ENCODE measurements at regions not wholly inside any gene's neighbourhood (a gene's known extent, or its start where the extent isn't known, plus 50 kb on each side); places are given as distances from the start of the nearest gene placed in this dataset.

GRCh38 chr5:167665841-167666375 lies 625.5 kb upstream of the WWC1 start:
- no peak overlapping the region for H3K4me2 ChIP-seq (replicated peaks; ENCODE audit: low read depth, low read length, poor library complexity, severe bottlenecking)
- no peaks in the 10 kb centered on the region for H3K27me3 ChIP-seq (replicated peaks in 1 of 4; ENCODE audit: control extremely low read depth in 1 of 4, control insufficient read depth in 3 of 4, insufficient read depth in 4 of 4, low read length in 3 of 4)
- ChIA-PET POLR2A (no interaction called here), CTCF (no interaction called here)
- H3K79me2 ChIP-seq (ENCODE audit: control insufficient read depth, insufficient read depth, low read length) = no peaks in the 10 kb centered on the region
- Mint-ChIP-seq H3K27me3 (no peaks in the 10 kb centered on the region), H3K9me3 (ENCODE audit: insufficient read depth) (no peaks in the 10 kb centered on the region), H3K4me3 (no peak overlapping the region), H3K27ac (no peak overlapping the region), H3K4me1 (no peaks in the 10 kb centered on the region)
- intact Hi-C loops (cut with micrococcal nuclease) = no loop called here
- H3K9me3 ChIP-seq (ENCODE audit: control extremely low read depth in 1 of 3, control insufficient read depth in 2 of 3, insufficient read depth in 1 of 3, low read length in 2 of 3) = no peaks in the 10 kb centered on the region
- no peak overlapping the region for H3K9ac ChIP-seq (ENCODE audit: low read length)
- no peak for ATAC-seq (ENCODE audit: low read depth)
- no peak overlapping the region for H3K27ac ChIP-seq (ENCODE audit: low read length in 2 of 2)
- TF ChIP-seq EZH2 (IDR thresholded peaks at IDR 0.05; ENCODE audit: borderline replicate concordance, insufficient read depth, low read depth, low read length, poor library complexity, severe bottlenecking) = no peak
- TF ChIP-seq, protein P1, sequence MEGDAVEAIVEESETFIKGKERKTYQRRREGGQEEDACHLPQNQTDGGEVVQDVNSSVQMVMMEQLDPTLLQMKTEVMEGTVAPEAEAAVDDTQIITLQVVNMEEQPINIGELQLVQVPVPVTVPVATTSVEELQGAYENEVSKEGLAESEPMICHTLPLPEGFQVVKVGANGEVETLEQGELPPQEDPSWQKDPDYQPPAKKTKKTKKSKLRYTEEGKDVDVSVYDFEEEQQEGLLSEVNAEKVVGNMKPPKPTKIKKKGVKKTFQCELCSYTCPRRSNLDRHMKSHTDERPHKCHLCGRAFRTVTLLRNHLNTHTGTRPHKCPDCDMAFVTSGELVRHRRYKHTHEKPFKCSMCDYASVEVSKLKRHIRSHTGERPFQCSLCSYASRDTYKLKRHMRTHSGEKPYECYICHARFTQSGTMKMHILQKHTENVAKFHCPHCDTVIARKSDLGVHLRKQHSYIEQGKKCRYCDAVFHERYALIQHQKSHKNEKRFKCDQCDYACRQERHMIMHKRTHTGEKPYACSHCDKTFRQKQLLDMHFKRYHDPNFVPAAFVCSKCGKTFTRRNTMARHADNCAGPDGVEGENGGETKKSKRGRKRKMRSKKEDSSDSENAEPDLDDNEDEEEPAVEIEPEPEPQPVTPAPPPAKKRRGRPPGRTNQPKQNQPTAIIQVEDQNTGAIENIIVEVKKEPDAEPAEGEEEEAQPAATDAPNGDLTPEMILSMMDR (IDR thresholded peaks at IDR 0.05) = no peak
- no peaks in the 10 kb centered on the region for H3K36me3 ChIP-seq (replicated peaks in 1 of 2; ENCODE audit: control extremely low read depth in 1 of 2, control insufficient read depth in 1 of 2, extremely low read depth in 1 of 2, insufficient read depth in 2 of 2, low read length in 1 of 2)
- no peaks in the 10 kb centered on the region for H3K4me1 ChIP-seq (ENCODE audit: control insufficient read depth in 2 of 2, insufficient read depth in 2 of 2, low read length in 2 of 2)
- DNase-seq = no peak
- no peak overlapping the region for H2AFZ ChIP-seq (ENCODE audit: insufficient read depth, low read depth, low read length, poor library complexity, severe bottlenecking)
- WGBS (ENCODE audit: insufficient coverage) = 92% methylated on average over 2 of the region's 5 CpGs
- no peak overlapping the region for H3K4me3 ChIP-seq (ENCODE audit: control extremely low read depth in 1 of 5, extremely low read depth in 1 of 5, insufficient read depth in 1 of 5, low read depth in 2 of 5, low read length in 4 of 5)
- H4K20me1 ChIP-seq (ENCODE audit: control insufficient read depth, insufficient read depth, low read length, poor library complexity, severe bottlenecking) = no peaks in the 10 kb centered on the region

DNA sequence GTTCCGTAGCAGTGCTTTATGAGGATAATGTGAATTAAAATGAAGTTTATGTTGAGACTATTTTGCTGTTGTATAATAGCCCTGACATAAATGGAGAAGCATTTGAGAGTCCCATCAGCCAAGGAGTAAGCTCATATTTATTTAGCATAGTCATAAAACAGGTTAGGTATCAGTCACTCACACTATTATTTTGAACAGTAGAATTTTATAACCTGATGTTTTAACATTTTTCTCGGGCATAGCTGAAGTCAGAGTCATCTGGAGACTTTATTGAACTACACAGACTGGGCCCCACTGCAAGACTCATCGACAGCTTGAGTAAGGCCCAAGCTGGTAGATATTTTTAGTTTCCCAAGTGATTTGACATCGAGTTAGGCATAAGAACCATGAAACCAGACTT lies 620.3 kb upstream of the WWC1 start:
- H3K9me3 Mint-ChIP-seq (ENCODE audit: insufficient read depth) = peaks cover 2% of the 10 kb centered on the region
- H3K4me1 Mint-ChIP-seq = no peaks in the 10 kb centered on the region
- intact Hi-C loops (cut with micrococcal nuclease) = no loop called here
- ChIA-PET CTCF (no interaction called here), POLR2A (no interaction called here)
- H3K4me1 ChIP-seq (ENCODE audit: control insufficient read depth in 2 of 2, insufficient read depth in 2 of 2, low read length in 2 of 2) = no peaks in the 10 kb centered on the region
- no peak overlapping the region for H3K4me3 ChIP-seq (ENCODE audit: control extremely low read depth in 1 of 5, extremely low read depth in 1 of 5, insufficient read depth in 1 of 5, low read depth in 2 of 5, low read length in 4 of 5)
- no peaks in the 10 kb centered on the region for H3K27me3 Mint-ChIP-seq
- no peak overlapping the region for H2AFZ ChIP-seq (ENCODE audit: insufficient read depth, low read depth, low read length, poor library complexity, severe bottlenecking)
- H3K36me3 ChIP-seq (replicated peaks in 1 of 2; ENCODE audit: control extremely low read depth in 1 of 2, control insufficient read depth in 1 of 2, extremely low read depth in 1 of 2, insufficient read depth in 2 of 2, low read length in 1 of 2) = no peaks in the 10 kb centered on the region
- H3K27ac Mint-ChIP-seq = no peak overlapping the region
- H3K4me2 ChIP-seq (replicated peaks; ENCODE audit: low read depth, low read length, poor library complexity, severe bottlenecking) = no peak overlapping the region
- WGBS (ENCODE audit: insufficient coverage) = no CpG with 5 or more reads among the region's 4 CpGs
- H4K20me1 ChIP-seq (ENCODE audit: control insufficient read depth, insufficient read depth, low read length, poor library complexity, severe bottlenecking) = no peaks in the 10 kb centered on the region
- no peaks in the 10 kb centered on the region for H3K79me2 ChIP-seq (ENCODE audit: control insufficient read depth, insufficient read depth, low read length)
- no peak overlapping the region for H3K27ac ChIP-seq (ENCODE audit: low read length in 2 of 2)
- no peak overlapping the region for H3K9ac ChIP-seq (ENCODE audit: low read length)
- ATAC-seq (ENCODE audit: low read depth) = no peak
- H3K9me3 ChIP-seq (ENCODE audit: control extremely low read depth in 1 of 3, control insufficient read depth in 2 of 3, insufficient read depth in 1 of 3, low read length in 2 of 3) = peaks cover 0 to 2% (median 0%) of the 10 kb centered on the region in 3 donors
- no peaks in the 10 kb centered on the region for H3K27me3 ChIP-seq (replicated peaks in 1 of 4; ENCODE audit: control extremely low read depth in 1 of 4, control insufficient read depth in 3 of 4, insufficient read depth in 4 of 4, low read length in 3 of 4)
- H3K4me3 Mint-ChIP-seq = no peak overlapping the region
- no peak for TF ChIP-seq EZH2 (IDR thresholded peaks at IDR 0.05; ENCODE audit: borderline replicate concordance, insufficient read depth, low read depth, low read length, poor library complexity, severe bottlenecking)
- TF ChIP-seq, protein P1 (IDR thresholded peaks at IDR 0.05) = no peak
- no peak for DNase-seq
